AG08395 (cell line): ENCODE measurements at regions not wholly inside any gene's neighbourhood (a gene's known extent, or its start where the extent isn't known, plus 50 kb on each side); places are given as distances from the start of the nearest gene placed in this dataset.

Experiments used
- DNase-seq: peaks from one replicate; pipeline ENCODE4 v3.0.0; 2012; ENCODE audit warnings: mixed read lengths, low spot score

DNA sequence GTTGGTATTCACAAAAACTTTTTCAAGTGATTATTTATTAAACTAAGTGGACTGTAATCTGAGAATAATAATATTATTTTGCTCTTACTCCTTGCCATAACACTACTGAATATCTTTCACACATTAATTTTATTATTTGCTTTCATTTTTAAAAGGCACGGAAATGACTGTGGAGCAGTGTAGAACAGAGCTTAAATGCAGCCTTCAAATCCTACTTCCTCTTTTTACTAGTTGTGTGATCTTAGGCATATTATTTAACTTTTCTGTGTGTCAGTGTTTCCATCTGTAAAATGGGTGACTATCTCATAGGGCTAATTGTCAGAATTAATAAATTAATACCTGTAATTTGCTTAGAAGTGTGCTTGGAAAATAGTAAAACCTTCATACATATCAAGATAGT, 55.5 kb upstream of the SLC8A1 start:
- DNase-seq = no peak

- no peak for DNase-seq
These were observed 58.4 kb upstream of the SLC8A1 start for GRCh38 chr2:40510304-40510703.

- DNase-seq = peak; percentile 75
These were observed 59.8 kb upstream of the SLC8A1 start for GRCh38 chr2:40511661-40512213.

DNA sequence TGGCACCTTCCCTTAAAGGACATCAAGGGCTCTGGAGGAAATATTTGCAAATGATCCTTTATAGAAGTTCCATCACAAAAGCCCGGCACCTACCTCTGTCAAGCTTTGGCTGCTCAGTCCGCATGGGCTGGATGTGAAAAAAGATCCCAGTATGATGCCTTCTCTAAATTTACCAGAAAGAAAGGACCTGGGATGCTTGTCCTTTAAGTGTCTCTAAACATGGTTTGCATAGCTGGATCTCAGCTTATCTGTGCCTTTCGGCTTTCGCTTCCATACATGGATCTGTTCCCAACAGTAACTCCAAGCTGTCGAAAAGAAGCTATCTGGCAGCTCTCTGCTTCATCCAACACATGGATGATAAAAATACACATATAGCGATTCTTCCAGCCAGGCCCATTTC, 60.4 kb upstream of the SLC8A1 start:
- DNase-seq = no peak

GRCh38 chr2:40513201-40513600, 61.3 kb upstream of the SLC8A1 start:
- no peak for DNase-seq

DNA sequence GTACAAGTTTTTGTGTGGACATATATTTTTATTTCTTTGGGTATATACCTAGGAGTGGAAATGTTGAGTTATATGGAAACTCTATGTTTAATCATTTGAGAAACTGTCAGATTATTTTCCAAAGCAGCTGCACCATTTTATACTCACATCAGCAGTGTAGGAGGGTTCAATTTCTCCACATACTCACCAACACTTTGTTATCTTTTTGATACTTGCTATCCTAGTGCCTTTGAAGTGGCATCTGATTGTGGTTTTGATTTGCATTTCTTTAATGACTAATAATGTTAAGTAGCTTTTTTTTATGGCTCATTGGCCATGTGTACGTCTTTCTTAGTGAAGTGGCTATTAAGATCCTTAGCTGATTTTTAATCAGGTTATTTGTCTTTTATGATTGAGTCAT, 64.7 kb upstream of the SLC8A1 start:
- no peak for DNase-seq

- no peak for DNase-seq
These were observed 76.7 kb upstream of the SLC8A1 start for GRCh38 chr2:40528564-40528963.

DNA sequence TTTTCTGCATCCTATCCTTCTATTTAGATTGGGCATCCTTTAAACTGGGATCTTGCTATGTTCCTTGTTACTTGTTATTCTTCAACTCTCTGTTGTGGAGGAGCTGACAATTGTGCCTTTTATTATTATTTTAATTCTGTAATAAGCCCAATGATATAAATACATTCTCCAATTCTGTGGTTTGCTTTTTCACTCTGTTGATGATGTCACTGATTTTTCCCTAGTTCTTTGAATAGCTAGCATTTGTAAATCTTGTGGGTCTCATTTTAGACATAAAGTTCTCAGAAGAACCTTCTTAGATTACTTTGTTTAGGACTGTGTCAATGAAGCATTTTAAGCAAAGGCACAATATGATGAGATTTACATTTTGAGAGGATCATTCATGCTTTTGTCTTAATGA, 79.5 kb upstream of the SLC8A1 start:
- no peak for DNase-seq

DNA sequence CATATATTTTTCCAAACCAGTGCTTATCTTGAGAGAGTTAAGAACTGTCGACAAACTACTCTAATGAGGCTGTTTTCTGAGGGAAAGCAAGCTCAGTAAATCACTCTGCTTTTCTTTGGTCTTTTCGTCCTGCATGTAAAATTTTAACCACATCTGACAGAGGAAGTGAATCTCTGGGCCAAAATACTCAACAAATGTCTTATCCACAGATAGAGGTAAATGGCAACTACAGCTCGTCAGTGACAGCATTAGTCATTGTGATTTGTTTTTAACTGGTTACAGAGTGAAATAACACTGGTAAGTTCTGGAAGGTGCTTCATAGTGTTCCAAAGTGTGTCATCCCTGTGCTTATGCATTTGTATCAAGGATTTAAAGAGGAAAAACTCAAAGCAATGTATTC, 82.6 kb upstream of the SLC8A1 start:
- DNase-seq = no peak

DNA sequence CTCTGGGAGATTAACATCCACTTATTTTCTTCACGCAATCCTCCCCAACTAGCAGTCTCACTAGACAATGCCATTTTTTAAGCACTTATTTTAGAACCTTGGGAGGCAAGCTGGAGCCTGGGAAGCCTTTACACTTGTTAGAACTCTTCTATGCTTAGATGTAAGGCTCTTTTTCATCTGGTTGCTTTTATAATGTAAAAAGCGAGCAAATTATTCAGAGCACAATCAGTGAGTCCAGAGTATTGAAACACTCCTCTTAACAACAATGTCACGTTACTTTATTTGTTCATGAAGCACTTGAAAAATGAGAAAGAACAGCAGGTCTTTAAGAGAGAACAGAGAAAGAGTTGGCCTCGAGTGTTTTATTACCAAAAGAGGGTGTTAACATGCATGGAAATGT, 84.1 kb upstream of the SLC8A1 start:
- DNase-seq = no peak

DNA sequence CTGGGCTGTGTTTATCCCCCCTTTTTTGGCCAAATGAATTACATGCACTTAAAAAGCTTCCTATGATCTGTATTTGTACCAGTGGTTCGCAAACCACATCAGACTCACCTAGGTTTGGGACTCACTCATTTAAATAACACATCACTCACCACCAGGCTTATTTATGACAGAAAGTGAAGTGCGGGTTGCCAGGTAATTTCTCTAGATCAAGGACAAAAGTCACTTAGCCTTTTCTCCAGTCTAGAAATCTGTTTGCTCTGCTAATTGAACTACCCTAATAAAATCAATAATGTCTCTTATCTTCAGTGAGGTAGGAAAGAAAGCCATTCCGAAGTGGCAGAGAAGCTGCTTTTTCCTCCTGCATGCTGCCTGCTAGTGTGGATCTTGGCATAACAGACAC, 88.1 kb upstream of the SLC8A1 start:
- DNase-seq = no peak

DNA sequence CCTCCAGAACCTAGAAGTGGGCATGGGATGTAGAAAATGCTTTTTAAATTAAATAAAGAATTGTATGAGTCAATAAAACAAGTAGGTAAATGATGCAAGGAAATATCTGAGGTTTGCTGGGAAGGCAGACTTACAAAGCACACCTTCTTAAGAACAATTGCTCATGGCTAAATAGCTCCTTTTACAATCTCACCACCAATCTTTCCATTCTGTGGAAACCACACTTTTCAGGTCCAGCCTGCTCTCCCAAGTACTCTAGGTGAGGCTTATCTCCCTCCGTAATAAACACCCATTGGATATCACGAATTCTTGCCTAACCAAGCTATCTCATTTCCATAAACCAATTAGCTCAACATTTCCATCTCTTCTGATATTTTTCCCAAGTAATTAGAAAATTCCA, 91.5 kb upstream of the SLC8A1 start:
- no peak for DNase-seq

DNA sequence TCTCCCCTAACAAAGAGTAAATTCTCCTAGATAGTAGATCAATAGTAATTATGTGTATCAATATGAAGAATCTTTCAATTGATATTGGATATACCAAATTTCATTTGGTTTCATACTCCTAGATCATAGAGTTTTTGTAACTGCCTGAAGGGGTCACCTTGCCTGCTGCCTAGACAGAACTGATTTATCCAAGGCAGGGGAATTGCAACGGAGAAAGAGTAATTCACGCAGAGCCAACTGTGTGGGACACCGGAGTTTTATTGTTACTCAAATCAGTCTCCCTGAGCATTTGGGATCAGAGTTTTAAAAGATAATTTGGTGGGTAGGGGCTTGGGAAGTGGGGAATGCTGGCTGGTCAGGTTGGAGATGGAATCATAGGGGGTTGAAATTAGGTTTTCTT, 92.2 kb upstream of the SLC8A1 start:
- DNase-seq = no peak

DNA sequence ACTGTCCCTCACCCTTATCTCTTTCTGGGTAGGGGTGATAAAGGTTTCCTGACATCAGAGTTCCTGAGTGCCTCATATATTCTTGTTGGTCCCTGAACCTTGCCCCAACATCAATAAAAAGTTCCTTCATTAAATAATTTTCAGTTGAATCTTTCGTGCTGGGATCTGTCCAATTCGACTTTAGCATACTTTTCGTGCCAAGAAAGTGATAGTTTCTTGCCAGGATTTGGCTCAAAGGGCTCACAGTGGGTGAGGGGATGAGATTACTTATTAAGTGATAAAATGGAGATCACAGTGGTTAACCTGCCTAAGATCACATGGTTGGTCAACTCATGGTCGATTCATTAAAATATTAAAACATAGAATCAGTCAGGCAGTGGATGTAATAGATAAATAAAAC, 93.8 kb upstream of the SLC8A1 start:
- DNase-seq = no peak

GRCh38 chr2:40546439-40547191, 94.7 kb upstream of the SLC8A1 start:
- no peak for DNase-seq

GRCh38 chr2:40548521-40548920, 96.6 kb upstream of the SLC8A1 start:
- no peak for DNase-seq

DNA sequence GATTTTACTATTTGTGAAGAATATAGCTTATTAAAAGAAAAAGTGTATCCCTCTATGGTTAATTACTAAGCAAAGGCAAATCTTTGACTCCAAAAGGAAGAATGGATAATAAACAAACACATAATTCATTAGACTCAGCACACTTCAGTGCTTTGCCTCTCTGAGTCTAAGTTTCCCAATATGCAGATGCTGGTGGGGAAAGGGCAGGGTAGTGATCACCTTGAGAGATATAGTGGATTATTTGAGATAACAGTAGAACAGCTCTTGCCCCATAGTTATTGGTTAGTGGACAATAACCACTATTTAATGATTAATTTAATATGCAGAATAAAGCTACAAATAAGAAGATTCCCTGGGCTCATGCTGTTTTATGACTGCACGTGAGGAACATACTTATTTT, 98.2 kb upstream of the SLC8A1 start:
- no peak for DNase-seq

DNA sequence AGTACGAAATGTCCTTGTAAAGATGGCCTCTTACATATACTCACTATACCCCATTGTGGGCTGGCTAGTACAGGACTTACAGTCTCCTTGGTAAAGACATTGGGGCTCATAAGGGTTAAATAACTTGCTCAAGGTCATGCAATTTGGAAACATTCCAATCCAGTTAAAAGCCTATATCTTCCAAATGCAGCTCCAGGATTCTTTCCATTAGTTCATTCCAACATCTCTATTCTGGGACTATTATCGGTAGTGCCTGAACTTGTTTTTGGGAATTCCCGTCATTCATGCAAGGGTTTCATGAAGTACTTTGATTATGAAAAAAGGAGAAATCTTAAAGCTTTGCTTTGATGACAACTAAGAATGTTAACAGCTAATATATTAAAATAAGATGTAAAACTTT, 99.2 kb upstream of the SLC8A1 start:
- no peak for DNase-seq

DNA sequence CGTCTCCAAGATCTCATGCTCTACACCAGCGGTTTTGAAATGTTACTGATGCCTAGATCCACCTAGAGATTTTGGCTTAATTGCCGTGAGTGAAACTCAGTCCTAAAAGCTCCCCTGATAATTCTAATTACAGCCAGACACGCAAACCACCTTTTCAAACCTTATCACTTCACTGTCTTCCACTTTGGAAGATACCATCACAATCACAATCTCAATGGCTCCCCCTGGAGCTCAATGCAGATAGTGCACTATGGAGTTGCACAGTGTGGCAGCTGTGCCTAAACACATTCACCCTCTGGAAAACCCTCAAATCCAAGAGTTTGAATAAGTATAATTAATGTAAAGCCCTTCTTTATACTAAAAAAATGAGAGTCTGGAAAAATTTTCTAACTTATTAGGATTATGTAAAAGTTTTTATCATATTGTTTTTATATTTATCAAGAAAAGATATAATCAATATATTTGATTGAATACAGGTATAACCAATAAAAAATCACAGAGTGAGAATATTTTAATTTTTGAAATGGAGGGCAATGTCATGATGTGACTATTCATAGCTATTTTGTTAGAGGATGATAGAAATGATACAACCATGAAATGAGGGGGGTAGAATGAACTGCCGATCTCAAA, 102.9 kb upstream of the SLC8A1 start:
- DNase-seq = peak; percentile 27

DNA sequence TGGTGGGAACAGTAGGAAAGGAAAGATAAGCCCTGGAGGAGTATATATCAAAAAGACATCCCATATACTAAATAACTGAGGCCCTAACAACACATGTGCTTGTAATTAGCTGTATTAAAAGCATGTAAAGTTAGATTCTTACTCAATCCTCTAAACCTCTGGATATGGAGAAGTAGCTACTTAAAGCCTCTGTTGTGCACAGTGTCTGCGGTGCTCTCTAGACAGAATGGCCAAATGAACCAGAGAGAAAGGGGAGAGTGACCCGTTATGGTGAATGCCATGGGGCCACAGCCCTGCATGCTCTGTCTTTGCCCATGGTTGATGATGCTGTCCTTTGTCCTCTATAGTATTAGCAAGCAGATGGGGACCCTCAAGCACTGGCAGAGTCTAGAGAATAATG, 104.4 kb upstream of the SLC8A1 start:
- DNase-seq = no peak

- no peak for DNase-seq
These were observed 104.8 kb upstream of the SLC8A1 start for GRCh38 chr2:40556739-40557138.

GRCh38 chr2:40558761-40559160, 106.9 kb upstream of the SLC8A1 start:
- no peak for DNase-seq

GRCh38 chr2:40559175-40559574, 107.3 kb upstream of the SLC8A1 start:
- DNase-seq = no peak

- no peak for DNase-seq
These were observed 112.3 kb upstream of the SLC8A1 start for GRCh38 chr2:40564184-40564583.
